Lower leg skin (tissue), 4 donors: ENCODE measurements at regions not wholly inside any gene's neighbourhood (a gene's known extent, or its start where the extent isn't known, plus 50 kb on each side); places are given as distances from the start of the nearest gene placed in this dataset.

ENCODE experiments used
- DNase-seq, 2 donors: peaks; one replicate each; pipeline ENCODE4 v3.0.0-alpha.2; 2019; ENCODE audit warnings: low spot score in 2 of 2
- H3K4me3 ChIP-seq: fragments of 200-600 bp; sonication (generic); 2 replicates; pipeline ENCODE4 v1.5.1; 2017; ENCODE audit warnings: mild to moderate bottlenecking, low read depth; ENCODE audit not compliant: poor library complexity, severe bottlenecking
- CTCF ChIP-seq, 3 donors: fragments of 450-650 bp; IDR thresholded peaks; one replicate each; pipeline ENCODE4 v1.5.1; 2016; ENCODE audit warnings: antibody characterized with exemption in 3 of 3, mild to moderate bottlenecking in 3 of 3, moderate library complexity in 2 of 3
- POLR2A ChIP-seq, 2 donors: fragments of 450-650 bp; IDR thresholded peaks; one replicate each; pipeline ENCODE4 v1.6.1; 2016 to 2017; ENCODE audit warnings: antibody characterized with exemption in 2 of 2, mild to moderate bottlenecking in 1 of 2, moderate library complexity in 1 of 2
- WGBS, 2 donors: methylation state at CpG; one replicate each; pipeline ENCODE4 v1.1.5; 2018; 5-methylcytosine and 5-hydroxymethylcytosine counted together
- intact Hi-C: fragments of 100-400 bp; cut with DNase I; formaldehyde crosslinking; loops from one replicate; pipeline ENCODE4 v1.15.0; 2023; ENCODE audit warnings: low total_unique reads

GRCh38 chr6:154606860-154607259 is 96.4 kb upstream of the CNKSR3 start:
- DNase-seq, result no peak
- intact Hi-C loops, result no loop called here
- WGBS, 2 donors, result 62 to 63% methylated on average over 2 of the region's 2 CpGs
- H3K4me3 ChIP-seq, result no peak overlapping the region
- TF ChIP-seq CTCF (IDR thresholded peaks at IDR 0.05) (no peak), POLR2A (IDR thresholded peaks at IDR 0.05) (no peak)

- intact Hi-C loops, result no loop called here
- TF ChIP-seq POLR2A (IDR thresholded peaks at IDR 0.05) (no peak), CTCF (IDR thresholded peaks at IDR 0.05) (no peak)
- DNase-seq, result no peak
- no peak overlapping the region for H3K4me3 ChIP-seq
- 89 to 95% methylated on average over 3 of the region's 3 CpGs for WGBS, 2 donors
Measured at GRCh38 chr6:154611241-154611640, 100.8 kb upstream of the CNKSR3 start.

- H3K4me3 ChIP-seq, result no peak overlapping the region
- 70 to 71% methylated on average over 2 of the region's 2 CpGs for WGBS, 2 donors
- TF ChIP-seq POLR2A (IDR thresholded peaks at IDR 0.05) (no peak), CTCF (IDR thresholded peaks at IDR 0.05) (no peak)
- no peak for DNase-seq
- intact Hi-C loops, result no loop called here
Measured at GRCh38 chr6:154611847-154612246, 101.4 kb upstream of the CNKSR3 start.

GRCh38 chr6:154613137-154613676 is 102.7 kb upstream of the CNKSR3 start:
- no peak overlapping the region for H3K4me3 ChIP-seq
- 73 to 75% methylated on average over 8 of the region's 8 CpGs for WGBS, 2 donors
- TF ChIP-seq POLR2A (IDR thresholded peaks at IDR 0.05) (no peak), CTCF (IDR thresholded peaks at IDR 0.05) (no peak)
- DNase-seq, result no peak
- intact Hi-C loops, result no loop called here

GRCh38 chr6:154614101-154614500 is 103.6 kb upstream of the CNKSR3 start:
- 68 to 80% methylated on average over 4 of the region's 4 CpGs for WGBS, 2 donors

More at GRCh38 chr6:154614101-154614500, 103.6 kb upstream of the CNKSR3 start:
- intact Hi-C loops, result no loop called here
- no peak for TF ChIP-seq POLR2A (IDR thresholded peaks at IDR 0.05)
- TF ChIP-seq CTCF (IDR thresholded peaks at IDR 0.05), result no peak
- no peak for DNase-seq
- no peak overlapping the region for H3K4me3 ChIP-seq
